ENCODE measurements at regions not wholly inside any gene's neighbourhood (a gene's known extent, or its start where the extent isn't known, plus 50 kb on each side); places are given as distances from the start of the nearest gene placed in this dataset.
"Not testable (repeated sequence)": the region's sequence is repeated elsewhere in the genome, so short reads cannot be mapped to it uniquely, and the experiment has no call there.

- DNase-seq = no peak
Measured at GRCh38 chr16:72590151-72590937, 418.4 kb upstream of the PMFBP1 start.

DNA sequence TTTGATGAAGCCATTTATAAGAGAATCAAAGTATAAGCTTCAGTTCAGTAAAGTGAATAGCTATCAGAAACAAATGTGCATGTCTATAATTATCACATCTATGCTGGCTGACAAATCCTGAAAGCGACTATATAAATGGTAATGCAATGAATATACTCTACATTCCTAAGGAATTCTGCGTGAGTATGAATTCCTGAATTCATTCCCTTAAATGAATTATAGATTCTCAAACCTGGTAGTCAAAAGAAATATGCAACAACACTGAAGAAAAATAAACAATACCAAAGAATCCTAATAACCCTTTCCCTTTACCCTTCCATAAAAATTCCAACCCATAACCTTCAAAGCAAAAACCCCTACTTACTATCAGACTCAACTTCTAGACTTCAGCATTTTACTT, 416.6 kb upstream of the PMFBP1 start:
- DNase-seq = no peak

GRCh38 chr16:72578061-72578460, 406.1 kb upstream of the PMFBP1 start:
- not testable (repeated sequence) for DNase-seq

DNA sequence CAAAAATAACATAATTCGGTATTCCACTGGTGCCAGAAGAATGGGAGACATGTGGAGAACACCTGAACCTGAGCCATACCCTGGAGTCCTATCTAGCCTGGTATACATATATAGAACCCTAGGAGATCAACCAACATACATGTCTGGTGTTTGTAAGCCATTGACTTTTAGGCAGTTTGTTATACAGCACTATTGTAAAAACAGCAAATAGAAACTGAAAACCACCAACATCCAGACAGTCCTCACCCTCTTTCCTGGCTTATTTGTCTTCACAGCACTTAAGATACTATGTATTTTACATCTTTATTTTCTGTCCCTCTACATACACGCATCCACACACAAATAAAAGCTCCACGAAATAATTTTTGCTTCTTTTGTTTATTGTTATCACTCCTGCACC, 404.2 kb upstream of the PMFBP1 start:
- DNase-seq = no peak

DNA sequence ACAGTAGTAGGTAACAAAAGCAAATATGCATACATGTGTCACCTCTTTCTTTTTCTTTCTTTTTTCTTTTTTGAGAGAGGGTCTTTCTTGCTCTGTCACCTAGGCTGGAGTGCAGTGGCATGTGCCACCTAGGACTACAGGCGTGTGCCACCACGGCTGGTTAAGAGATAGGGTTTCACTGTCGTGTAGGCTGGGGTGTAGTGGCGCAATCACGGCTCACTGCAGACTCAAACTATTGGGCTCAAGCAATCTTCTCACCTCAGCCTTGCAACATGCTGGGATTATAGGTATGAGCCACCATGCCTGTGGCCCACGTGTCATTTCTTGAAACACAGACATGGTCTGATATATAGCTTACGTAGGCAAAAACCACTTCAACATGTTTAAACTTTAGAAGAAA, 397.7 kb upstream of the PMFBP1 start:
- DNase-seq = no peak

DNA sequence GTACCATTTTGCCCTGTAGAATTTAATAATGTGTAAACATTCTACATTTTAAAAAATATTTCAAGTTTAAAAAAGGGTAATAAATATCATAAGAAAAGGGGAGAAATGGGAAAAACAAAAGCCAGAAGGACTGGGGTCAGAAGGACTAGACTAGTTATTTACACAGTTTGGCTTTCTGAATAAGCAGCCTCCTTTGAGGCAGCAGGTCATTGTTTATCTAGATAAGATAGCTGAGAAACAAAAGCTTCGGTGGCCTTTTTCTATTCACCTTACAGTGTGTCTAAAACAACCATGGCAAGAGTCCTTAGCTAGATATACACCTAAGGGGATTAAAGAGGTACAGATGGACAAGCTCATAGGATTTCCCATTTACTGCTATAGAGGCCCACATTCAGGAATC, 396.5 kb upstream of the PMFBP1 start:
- DNase-seq = no peak

- DNase-seq = no peak
Measured at GRCh38 chr16:72566174-72566573, 394.2 kb upstream of the PMFBP1 start.

DNA sequence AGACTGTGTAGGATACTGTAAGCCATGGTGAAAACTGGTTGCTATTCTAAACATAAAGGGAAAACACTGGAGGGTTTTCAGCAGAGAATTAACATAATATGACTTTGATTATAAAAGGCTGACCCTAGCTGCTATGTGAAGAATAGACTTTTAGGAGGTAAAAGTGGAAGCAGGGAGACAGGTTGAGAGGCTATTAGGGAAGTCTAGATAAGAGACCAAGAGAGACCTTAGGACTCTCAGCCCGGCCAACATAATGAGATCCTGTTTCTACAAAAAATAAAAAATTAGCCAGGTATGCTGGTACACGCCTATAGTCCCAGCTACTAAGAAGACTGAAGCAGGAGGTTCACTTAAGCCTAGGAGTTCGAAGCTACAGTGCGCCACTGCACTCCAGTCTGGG, 393.2 kb upstream of the PMFBP1 start:
- DNase-seq = no peak

- no peak for DNase-seq
Measured at GRCh38 chr16:72560617-72561016, 388.7 kb upstream of the PMFBP1 start.

DNA sequence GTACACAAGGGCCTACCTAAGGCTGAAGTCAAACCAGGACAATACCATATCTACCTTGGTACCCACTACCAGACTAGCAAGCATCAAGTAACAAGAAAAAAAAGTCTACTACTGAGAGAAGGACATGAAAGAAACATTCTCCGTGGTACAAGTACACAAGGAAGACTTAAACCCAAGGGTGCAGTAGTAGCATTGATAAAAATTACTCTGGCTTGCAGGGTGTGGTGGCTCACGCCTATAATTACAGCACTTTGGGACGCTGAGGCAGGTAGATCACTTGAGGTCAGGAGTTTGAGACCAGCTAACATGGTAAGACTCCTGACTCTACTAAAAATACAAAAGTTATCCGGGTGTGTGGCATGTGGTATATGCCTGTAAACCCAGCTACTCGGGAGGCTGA, 386.5 kb upstream of the PMFBP1 start:
- DNase-seq = no peak

GRCh38 chr16:72554935-72555334, 383.0 kb upstream of the PMFBP1 start:
- DNase-seq = no peak

DNA sequence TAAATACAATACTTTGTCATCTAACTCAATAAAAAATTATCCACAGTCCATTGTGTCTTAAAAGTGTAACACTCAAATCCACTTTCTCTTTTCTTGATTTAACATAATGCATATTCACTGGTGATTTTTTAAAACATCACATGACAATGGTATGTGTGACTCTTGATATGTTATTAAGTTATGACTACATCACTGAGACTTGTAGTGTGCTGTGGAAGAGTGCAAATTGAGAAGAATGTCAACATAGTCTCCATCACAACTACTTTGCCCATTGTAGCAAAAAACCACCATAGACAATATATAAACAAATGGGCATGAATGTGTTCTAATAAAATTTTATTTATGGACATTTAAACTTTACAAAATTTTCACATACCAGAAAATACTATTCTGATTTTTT, 380.7 kb upstream of the PMFBP1 start:
- no peak for DNase-seq

- no peak for DNase-seq
Measured at GRCh38 chr16:72551649-72552048, 379.7 kb upstream of the PMFBP1 start.

- DNase-seq = no peak
Measured at GRCh38 chr16:72549878-72550277, 377.9 kb upstream of the PMFBP1 start.

GRCh38 chr16:72542102-72542501, 370.1 kb upstream of the PMFBP1 start:
- DNase-seq = no peak

DNA sequence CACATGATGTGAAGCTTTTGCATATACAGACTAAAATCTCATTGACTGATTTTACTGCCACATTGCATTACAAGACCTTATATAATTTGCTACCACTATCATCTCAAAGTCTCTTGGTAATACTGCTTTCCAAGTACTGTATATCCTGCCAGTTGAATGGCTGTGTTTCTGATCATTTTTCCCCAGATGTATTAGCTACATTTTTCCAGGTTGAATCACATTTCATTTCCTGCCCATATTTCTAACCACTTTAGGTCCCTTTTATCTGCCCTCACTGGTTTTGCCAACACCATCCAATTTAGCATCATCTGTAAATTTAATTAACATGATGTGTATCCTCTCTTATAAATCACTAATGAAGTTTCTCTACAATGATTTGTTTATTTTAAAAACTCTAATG, 365.7 kb upstream of the PMFBP1 start:
- no peak for DNase-seq

GRCh38 chr16:72536723-72537435, 364.9 kb upstream of the PMFBP1 start:
- DNase-seq = no peak

- DNase-seq = no peak
Measured at GRCh38 chr16:72532906-72533410, 361.0 kb upstream of the PMFBP1 start.

DNA sequence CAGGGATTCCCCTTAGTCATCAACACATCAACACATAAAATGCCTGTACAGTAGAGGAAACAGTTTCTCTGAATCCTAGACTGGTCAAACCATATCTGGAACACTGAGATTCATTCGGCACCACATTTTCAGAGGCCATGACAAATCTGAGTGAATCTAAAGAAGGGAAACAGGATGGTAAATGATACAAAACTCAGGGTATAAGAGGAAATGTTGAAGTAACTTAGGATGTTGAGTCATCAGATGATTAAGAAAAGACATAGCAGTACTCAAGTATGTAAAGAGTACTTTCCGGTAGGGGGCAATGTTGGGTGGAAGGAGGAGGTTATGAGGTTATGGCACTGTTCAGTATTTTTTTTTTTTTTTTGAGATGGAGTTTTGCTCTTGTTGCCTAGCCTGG, 358.5 kb upstream of the PMFBP1 start:
- no peak for DNase-seq

DNA sequence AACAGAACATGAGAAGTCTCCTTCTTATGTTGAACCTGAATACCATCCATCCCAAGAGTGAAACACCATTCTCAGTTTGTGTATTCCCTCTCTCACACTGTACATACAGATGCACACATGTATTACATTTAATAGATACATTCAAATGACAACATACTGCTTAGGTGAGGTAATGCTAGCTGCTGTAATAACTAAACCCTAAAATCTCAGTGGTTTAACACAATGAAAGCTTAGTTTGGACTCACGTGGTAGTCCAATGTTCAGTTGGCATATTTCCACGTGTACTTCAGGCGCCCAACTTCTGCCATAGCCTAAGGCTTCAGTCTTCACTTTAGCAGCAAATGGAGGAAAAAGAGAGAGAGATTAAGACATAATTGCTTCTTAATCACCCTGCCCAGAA, 351.1 kb upstream of the PMFBP1 start:
- no peak for DNase-seq

DNA sequence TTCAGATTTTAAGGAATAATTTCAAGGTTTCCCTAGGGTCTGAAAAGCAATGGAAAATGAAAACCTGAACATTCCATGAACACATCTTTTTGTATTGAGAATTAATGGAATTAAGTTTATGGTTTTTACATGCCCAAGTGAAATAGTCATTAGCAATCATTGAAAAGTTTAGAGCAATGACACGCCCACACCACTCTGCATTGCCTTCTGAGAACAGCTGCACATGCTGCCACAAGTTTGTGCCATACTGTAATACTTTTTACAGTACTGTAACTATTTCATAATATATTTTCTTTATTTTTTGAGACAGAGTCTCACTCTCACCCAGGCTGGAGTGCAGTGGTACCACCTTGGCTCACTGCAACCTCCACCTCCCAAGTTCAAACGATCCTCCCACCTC, 345.2 kb upstream of the PMFBP1 start:
- DNase-seq = no peak

- no peak for DNase-seq
Measured at GRCh38 chr16:72511171-72511570, 339.2 kb upstream of the PMFBP1 start.

- no peak for DNase-seq
Measured at GRCh38 chr16:72508191-72508590, 336.2 kb upstream of the PMFBP1 start.

DNA sequence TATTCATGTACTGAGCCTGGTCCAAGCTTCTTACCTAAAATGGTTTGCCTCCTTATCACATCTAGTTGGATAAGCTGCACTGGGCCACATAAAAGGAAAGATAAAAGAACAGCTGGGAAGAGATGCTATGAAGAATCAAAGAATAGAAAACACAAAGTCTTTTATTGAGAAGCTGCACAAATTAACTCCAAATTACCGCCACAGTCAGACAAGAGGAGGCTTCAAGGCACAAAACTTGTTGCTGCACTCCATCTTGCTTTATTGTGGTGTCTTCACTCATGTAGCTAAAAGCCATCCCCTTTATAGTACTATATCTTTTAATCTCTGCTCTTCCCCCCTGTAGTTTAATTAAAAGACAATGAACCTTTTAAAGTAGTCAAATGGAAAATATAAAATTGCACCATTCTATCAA, 330.6 kb upstream of the PMFBP1 start:
- no peak for DNase-seq
